SIG-M5 treated with dmso at 0.1 percent for 504 hours (cell line): ENCODE measurements at regions not wholly inside any gene's neighbourhood (a gene's known extent, or its start where the extent isn't known, plus 50 kb on each side); places are given as distances from the start of the nearest gene placed in this dataset.
"Not testable (repeated sequence)": the region's sequence is repeated elsewhere in the genome, so short reads cannot be mapped to it uniquely, and the experiment has no call there.

ENCODE experiments used
- DNase-seq: peaks from one replicate; lab custom pipeline; 2025; ENCODE audit not compliant: unreplicated experiment; lab: John Stamatoyannopoulos, UW

- DNase-seq: no peak
These were observed 338.8 kb upstream of the REG3G start for GRCh38 chr2:78686625-78687153.

GRCh38 chr2:78699696-78700095, 325.8 kb upstream of the REG3G start:
- DNase-seq: no peak

- DNase-seq: no peak
These were observed 324.0 kb upstream of the REG3G start for GRCh38 chr2:78701546-78701945.

- no peak for DNase-seq
These were observed 317.6 kb upstream of the REG3G start for GRCh38 chr2:78707776-78708386.

- no peak for DNase-seq
These were observed 314.7 kb upstream of the REG3G start for GRCh38 chr2:78710632-78711375.

GRCh38 chr2:78715293-78715692, 310.2 kb upstream of the REG3G start:
- no peak for DNase-seq

GRCh38 chr2:78718024-78718423, 307.5 kb upstream of the REG3G start:
- DNase-seq: no peak

- DNase-seq: no peak
These were observed 307.0 kb upstream of the REG3G start for GRCh38 chr2:78718473-78718872.

GRCh38 chr2:78721355-78722033, 304.0 kb upstream of the REG3G start:
- no peak for DNase-seq

- no peak for DNase-seq
These were observed 291.3 kb upstream of the REG3G start for GRCh38 chr2:78734221-78734620.

GRCh38 chr2:78739282-78739681, 286.2 kb upstream of the REG3G start:
- no peak for DNase-seq

GRCh38 chr2:78749638-78750037, 275.9 kb upstream of the REG3G start:
- DNase-seq: no peak

GRCh38 chr2:78750219-78750618, 275.3 kb upstream of the REG3G start:
- DNase-seq: no peak

GRCh38 chr2:78754930-78755329, 270.6 kb upstream of the REG3G start:
- no peak for DNase-seq

GRCh38 chr2:78757191-78757590, 268.3 kb upstream of the REG3G start:
- no peak for DNase-seq

- no peak for DNase-seq
These were observed 267.9 kb upstream of the REG3G start for GRCh38 chr2:78757640-78758039.

GRCh38 chr2:78758765-78759164, 266.7 kb upstream of the REG3G start:
- DNase-seq: not testable (repeated sequence)

- DNase-seq: no peak
These were observed 259.0 kb upstream of the REG3G start for GRCh38 chr2:78766459-78766858.

- no peak for DNase-seq
These were observed 257.5 kb upstream of the REG3G start for GRCh38 chr2:78768016-78768415.

GRCh38 chr2:78775291-78775690, 250.2 kb upstream of the REG3G start:
- DNase-seq: no peak

GRCh38 chr2:78778756-78779510, 246.6 kb upstream of the REG3G start:
- DNase-seq: no peak
